ENCODE measurements at regions not wholly inside any gene's neighbourhood (a gene's known extent, or its start where the extent isn't known, plus 50 kb on each side); places are given as distances from the start of the nearest gene placed in this dataset.
"Not testable (repeated sequence)": the region's sequence is repeated elsewhere in the genome, so short reads cannot be mapped to it uniquely, and the experiment has no call there.

GRCh38 chr7:22032356-22032755 is 86.7 kb upstream of the CDCA7L start:
- TF ChIP-seq EZH2 (IDR thresholded peaks at IDR 0.05; ENCODE audit: borderline replicate concordance, insufficient read depth, low read length, poor library complexity, severe bottlenecking); EP300 (conservative IDR thresholded peaks at IDR 0.05; ENCODE audit: poor library complexity, severe bottlenecking); CTCF (IDR thresholded peaks at IDR 0.05; ENCODE audit: poor library complexity, severe bottlenecking); POLR2AphosphoS5 (IDR thresholded peaks at IDR 0.05); REST (IDR thresholded peaks at IDR 0.05; ENCODE audit: borderline replicate concordance): not testable (repeated sequence)
